Fibroblast of the aortic adventitia (primary cell): ENCODE measurements at regions not wholly inside any gene's neighbourhood (a gene's known extent, or its start where the extent isn't known, plus 50 kb on each side); places are given as distances from the start of the nearest gene placed in this dataset.

ENCODE experiments used
- DNase-seq: peaks from one replicate; pipeline ENCODE4 v3.0.0-alpha.2; 2010; ENCODE audit warnings: low read depth
- H3K4me3 ChIP-seq: 2 replicates; pipeline ENCODE4 v1.5.1; 2011; ENCODE audit warnings: low read depth, mild to moderate bottlenecking, control low read depth, low read length, moderate library complexity
- CTCF ChIP-seq: IDR thresholded peaks from 2 replicates; pipeline ENCODE4 v1.5.1; 2011; ENCODE audit warnings: mild to moderate bottlenecking, low read length, control low read depth, inconsistent platforms; ENCODE audit not compliant: insufficient read depth

DNA sequence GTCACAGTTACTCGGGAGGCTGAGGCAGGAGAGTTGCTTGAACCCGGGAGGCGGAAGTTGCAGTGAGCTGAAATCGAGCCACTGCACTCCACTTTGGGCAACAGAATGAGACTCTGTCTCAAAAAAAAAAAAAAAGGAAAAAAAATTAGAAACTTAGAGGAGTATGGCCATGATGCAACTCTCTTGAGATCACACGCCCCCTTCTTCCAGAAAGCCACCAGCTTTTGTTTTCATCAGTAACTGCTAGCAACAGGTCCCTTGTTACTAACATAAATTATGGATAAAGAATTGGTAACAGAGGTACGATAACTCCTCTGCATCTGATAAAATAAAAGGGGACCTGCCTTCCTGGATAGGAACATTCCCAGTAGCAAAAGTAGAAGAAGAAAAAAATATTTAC is 308.2 kb downstream of the CD83 start:
- H3K4me3 ChIP-seq, result no peak overlapping the region
- no peak for TF ChIP-seq CTCF
- no peak for DNase-seq

- DNase-seq, result no peak
- H3K4me3 ChIP-seq, result no peak overlapping the region
- TF ChIP-seq CTCF, result no peak
These were observed 308.7 kb downstream of the CD83 start for GRCh38 chr6:14426281-14426680.

- no peak for TF ChIP-seq CTCF
- no peak for DNase-seq
- H3K4me3 ChIP-seq, result no peak overlapping the region
These were observed 310.7 kb downstream of the CD83 start for GRCh38 chr6:14428269-14428668.

DNA sequence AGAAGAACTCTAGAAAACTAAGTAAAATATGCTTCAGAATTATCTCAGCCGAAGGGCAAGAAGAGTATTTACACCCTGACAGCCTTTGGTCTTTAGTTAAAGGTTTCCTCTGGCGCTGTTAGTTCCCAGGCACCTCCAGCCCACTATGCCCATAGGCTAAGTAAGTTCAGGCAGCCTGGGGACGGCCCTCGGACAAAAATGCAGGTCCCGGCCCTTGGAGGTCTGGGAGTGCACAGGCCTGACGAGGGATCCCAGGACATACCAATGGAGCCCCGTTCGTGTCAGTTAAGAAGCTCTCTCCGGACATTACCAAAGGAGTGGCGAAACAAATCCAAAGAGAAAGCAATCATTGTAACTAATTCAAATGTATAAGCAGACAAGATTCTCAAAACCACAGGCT is 311.8 kb downstream of the CD83 start:
- no peak for DNase-seq
- no peak for TF ChIP-seq CTCF
- no peak overlapping the region for H3K4me3 ChIP-seq

GRCh38 chr6:14430218-14430617 is 312.6 kb downstream of the CD83 start:
- no peak for TF ChIP-seq CTCF
- no peak overlapping the region for H3K4me3 ChIP-seq
- no peak for DNase-seq

GRCh38 chr6:14431385-14432330 is 314.1 kb downstream of the CD83 start:
- no peak for TF ChIP-seq CTCF
- no peak for DNase-seq
- no peak overlapping the region for H3K4me3 ChIP-seq
